ENCODE measurements at regions not wholly inside any gene's neighbourhood (a gene's known extent, or its start where the extent isn't known, plus 50 kb on each side); places are given as distances from the start of the nearest gene placed in this dataset.

- intact Hi-C loops (cut with micrococcal nuclease): no loop called here
- Mint-ChIP-seq H3K27me3 (no peaks in the 10 kb centered on the region), H3K4me3 (no peak overlapping the region), H3K27ac (no peak overlapping the region), H3K9me3 (ENCODE audit: insufficient read depth) (no peaks in the 10 kb centered on the region), H3K4me1 (peaks cover 5% of the 10 kb centered on the region)
- WGBS (ENCODE audit: insufficient coverage): no CpG with 5 or more reads among the region's 1 CpG
- H3K9me3 ChIP-seq (ENCODE audit: control extremely low read depth in 1 of 3, control insufficient read depth in 2 of 3, insufficient read depth in 1 of 3, low read length in 2 of 3): peaks cover 0 to 2% (median 1%) of the 10 kb centered on the region in 3 donors
- no peak overlapping the region for H3K9ac ChIP-seq (ENCODE audit: low read length)
- no peak overlapping the region for H3K4me3 ChIP-seq (ENCODE audit: control extremely low read depth in 1 of 5, extremely low read depth in 1 of 5, insufficient read depth in 1 of 5, low read depth in 2 of 5, low read length in 4 of 5)
- H3K79me2 ChIP-seq (ENCODE audit: control insufficient read depth, insufficient read depth, low read length): no peaks in the 10 kb centered on the region
- no peak overlapping the region for H3K27ac ChIP-seq (ENCODE audit: low read length in 2 of 2)
- H4K20me1 ChIP-seq (ENCODE audit: control insufficient read depth, insufficient read depth, low read length, poor library complexity, severe bottlenecking): no peaks in the 10 kb centered on the region
- CTCF ChIA-PET: no interaction called here
- POLR2A ChIA-PET: no interaction called here
- DNase-seq: no peak
- TF ChIP-seq EZH2 (IDR thresholded peaks at IDR 0.05; ENCODE audit: borderline replicate concordance, insufficient read depth, low read depth, low read length, poor library complexity, severe bottlenecking): no peak
- TF ChIP-seq CTCF (IDR thresholded peaks at IDR 0.05): no peak
- H2AFZ ChIP-seq (ENCODE audit: insufficient read depth, low read depth, low read length, poor library complexity, severe bottlenecking): no peak overlapping the region
- H3K36me3 ChIP-seq (replicated peaks in 1 of 2; ENCODE audit: control extremely low read depth in 1 of 2, control insufficient read depth in 1 of 2, extremely low read depth in 1 of 2, insufficient read depth in 2 of 2, low read length in 1 of 2): no peaks in the 10 kb centered on the region
- H3K4me2 ChIP-seq (replicated peaks; ENCODE audit: low read depth, low read length, poor library complexity, severe bottlenecking): no peak overlapping the region
- no peak for ATAC-seq (ENCODE audit: low read depth)
- H3K4me1 ChIP-seq (ENCODE audit: control insufficient read depth in 2 of 2, insufficient read depth in 2 of 2, low read length in 2 of 2): no peaks in the 10 kb centered on the region
- H3K27me3 ChIP-seq (replicated peaks in 1 of 4; ENCODE audit: control extremely low read depth in 1 of 4, control insufficient read depth in 3 of 4, insufficient read depth in 4 of 4, low read length in 3 of 4): no peaks in the 10 kb centered on the region
These were observed 123.2 kb downstream of the TYW3 start for GRCh38 chr1:74856174-74856573.

- TF ChIP-seq CTCF (IDR thresholded peaks at IDR 0.05) (no peak), EZH2 (IDR thresholded peaks at IDR 0.05; ENCODE audit: borderline replicate concordance, insufficient read depth, low read depth, low read length, poor library complexity, severe bottlenecking) (no peak)
- Histone ChIP-seq H2AFZ (ENCODE audit: insufficient read depth, low read depth, low read length, poor library complexity, severe bottlenecking) (no peak overlapping the region), H3K9me3 (ENCODE audit: control extremely low read depth in 1 of 3, control insufficient read depth in 2 of 3, insufficient read depth in 1 of 3, low read length in 2 of 3) (peaks cover 0 to 2% (median 1%) of the 10 kb centered on the region in 3 donors), H4K20me1 (ENCODE audit: control insufficient read depth, insufficient read depth, low read length, poor library complexity, severe bottlenecking) (no peaks in the 10 kb centered on the region), H3K9ac (ENCODE audit: low read length) (no peak overlapping the region), H3K4me2 (replicated peaks; ENCODE audit: low read depth, low read length, poor library complexity, severe bottlenecking) (no peak overlapping the region), H3K27me3 (replicated peaks in 1 of 4; ENCODE audit: control extremely low read depth in 1 of 4, control insufficient read depth in 3 of 4, insufficient read depth in 4 of 4, low read length in 3 of 4) (no peaks in the 10 kb centered on the region), H3K79me2 (ENCODE audit: control insufficient read depth, insufficient read depth, low read length) (no peaks in the 10 kb centered on the region), H3K4me1 (ENCODE audit: control insufficient read depth in 2 of 2, insufficient read depth in 2 of 2, low read length in 2 of 2) (no peaks in the 10 kb centered on the region), H3K4me3 (ENCODE audit: control extremely low read depth in 1 of 5, extremely low read depth in 1 of 5, insufficient read depth in 1 of 5, low read depth in 2 of 5, low read length in 4 of 5) (no peak overlapping the region), H3K27ac (ENCODE audit: low read length in 2 of 2) (no peak overlapping the region), H3K36me3 (replicated peaks in 1 of 2; ENCODE audit: control extremely low read depth in 1 of 2, control insufficient read depth in 1 of 2, extremely low read depth in 1 of 2, insufficient read depth in 2 of 2, low read length in 1 of 2) (no peaks in the 10 kb centered on the region)
- no peak for DNase-seq
- H3K4me1 Mint-ChIP-seq: peaks cover 5% of the 10 kb centered on the region
- intact Hi-C loops (cut with micrococcal nuclease): no loop called here
- no peaks in the 10 kb centered on the region for H3K27me3 Mint-ChIP-seq
- ChIA-PET POLR2A (no interaction called here), CTCF (no interaction called here)
- no peak overlapping the region for H3K4me3 Mint-ChIP-seq
- H3K9me3 Mint-ChIP-seq (ENCODE audit: insufficient read depth): no peaks in the 10 kb centered on the region
- no peak for ATAC-seq (ENCODE audit: low read depth)
- 100% methylated on average over 3 of the region's 6 CpGs for WGBS (ENCODE audit: insufficient coverage)
- no peak overlapping the region for H3K27ac Mint-ChIP-seq
These were observed 124.7 kb downstream of the TYW3 start for GRCh38 chr1:74857676-74858075.

All from B cell (primary cell).